ENCODE measurements at regions not wholly inside any gene's neighbourhood (a gene's known extent, or its start where the extent isn't known, plus 50 kb on each side); places are given as distances from the start of the nearest gene placed in this dataset.

DNA sequence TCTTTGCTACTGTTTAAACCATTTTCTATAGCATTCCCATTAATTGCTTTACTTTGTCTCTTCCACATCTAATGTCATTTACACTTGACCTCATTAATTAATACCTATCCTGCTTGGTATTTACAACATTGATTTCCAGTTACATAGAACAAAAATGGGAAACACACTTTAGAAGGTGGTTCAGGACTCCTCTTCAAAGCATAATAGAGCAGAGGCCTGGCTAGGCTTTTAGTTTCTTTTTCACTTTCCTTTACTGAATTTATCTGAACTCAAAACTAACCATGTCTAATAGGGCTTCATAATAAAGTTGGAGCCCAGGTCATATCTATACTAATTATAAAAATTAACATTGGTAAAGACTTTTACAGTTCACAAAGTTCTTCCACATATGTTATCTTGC, 648.0 kb upstream of the KIRREL3 start:
- DNase-seq (ENCODE audit: low read depth): no peak

DNA sequence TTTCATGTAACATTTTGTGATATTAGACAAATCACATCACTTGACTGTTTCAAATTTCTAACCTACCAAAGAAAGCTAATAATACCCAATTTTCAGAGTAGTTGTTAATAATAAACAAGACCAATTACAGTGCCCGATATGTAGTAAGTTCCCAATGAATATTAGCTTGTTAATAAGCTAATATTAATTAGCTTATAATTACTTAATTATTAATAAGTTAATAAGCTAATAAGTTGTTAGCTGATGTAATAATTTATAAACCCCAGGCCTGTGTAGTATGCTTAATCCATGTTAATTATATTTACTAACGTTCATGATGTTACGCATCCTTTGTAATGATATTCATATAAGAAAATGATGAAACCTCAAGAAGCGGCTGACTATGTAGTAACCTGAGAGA, 643.8 kb upstream of the KIRREL3 start:
- no peak for DNase-seq (ENCODE audit: low read depth)

DNA sequence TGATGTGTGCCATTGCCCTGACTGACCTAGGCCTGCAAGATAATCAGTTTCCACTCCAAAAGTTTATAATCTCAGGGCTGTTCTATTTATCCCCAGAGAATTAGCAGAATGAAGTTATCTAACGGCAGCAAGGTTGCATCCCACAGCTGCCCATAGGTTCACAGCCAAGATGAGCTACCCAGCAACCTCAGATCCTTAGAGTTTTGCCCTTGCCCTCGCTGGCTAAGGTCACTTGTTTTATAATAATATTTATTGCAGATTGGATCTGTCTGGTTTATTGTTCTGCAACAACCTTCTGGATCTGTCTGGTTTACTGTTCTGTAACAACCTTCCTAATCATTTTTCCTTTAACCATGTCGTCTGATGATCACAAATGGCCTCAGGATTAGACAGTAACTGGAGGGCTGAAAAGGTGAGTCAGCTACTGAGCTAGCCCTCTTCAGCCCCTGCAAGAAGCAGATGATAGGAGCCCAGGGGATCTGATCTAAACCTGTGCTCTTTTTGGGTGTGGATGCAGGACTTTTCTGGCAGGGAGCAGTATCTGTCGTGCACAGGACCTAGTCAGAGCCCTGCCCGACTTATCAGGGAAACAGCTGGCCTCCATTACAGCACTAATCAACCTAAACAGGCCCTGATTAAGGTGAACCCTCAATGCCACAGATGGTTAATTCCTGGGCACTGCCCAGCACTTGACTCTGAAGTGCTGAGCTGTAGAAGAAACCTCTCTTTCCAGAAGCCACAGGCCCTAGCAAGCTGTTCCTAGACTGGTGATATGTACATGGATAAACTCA, 642.9 kb upstream of the KIRREL3 start:
- no peak for DNase-seq (ENCODE audit: low read depth)

DNA sequence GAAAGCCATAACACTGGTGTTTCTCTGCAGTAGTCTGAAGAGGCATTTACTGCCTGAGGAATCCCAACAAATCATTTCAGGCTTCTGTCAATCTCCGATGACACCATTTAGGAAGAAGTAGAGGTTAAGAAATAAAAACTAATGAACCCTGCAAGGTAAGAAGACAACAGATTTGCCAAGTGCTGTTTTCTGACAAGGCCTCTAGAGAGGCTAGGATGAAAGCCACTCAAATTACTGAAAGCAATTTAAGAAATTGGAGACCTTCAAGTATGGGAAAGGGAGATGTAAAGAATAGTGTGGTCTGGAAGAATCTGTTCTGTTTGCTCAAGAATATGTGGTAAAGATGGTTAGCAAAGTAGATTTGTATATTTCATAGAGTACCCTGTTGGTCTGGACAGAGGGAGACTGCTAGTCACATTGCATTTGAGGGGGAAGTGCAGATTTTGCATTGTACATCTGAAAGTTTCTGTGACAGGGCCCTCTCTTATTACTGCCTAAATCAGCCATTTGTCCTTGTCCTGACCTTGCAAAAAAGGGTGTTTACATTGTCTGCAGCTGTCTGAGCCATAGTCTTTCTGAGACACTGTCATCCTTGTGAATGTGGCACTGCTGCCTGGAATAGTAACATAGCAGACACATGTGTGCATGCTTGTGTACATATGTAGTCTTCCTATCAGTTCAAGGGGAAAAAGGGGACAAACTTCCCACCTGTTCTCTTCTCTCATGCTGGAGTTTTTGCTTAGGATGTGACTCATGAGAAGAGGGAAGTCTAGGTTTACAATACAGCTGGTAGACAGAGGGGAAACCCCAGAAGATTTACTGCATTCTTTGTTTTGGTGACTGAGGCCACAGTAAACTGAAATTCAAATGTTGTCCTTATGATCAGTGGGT, 640.2 kb upstream of the KIRREL3 start:
- no peak for DNase-seq (ENCODE audit: low read depth)

DNA sequence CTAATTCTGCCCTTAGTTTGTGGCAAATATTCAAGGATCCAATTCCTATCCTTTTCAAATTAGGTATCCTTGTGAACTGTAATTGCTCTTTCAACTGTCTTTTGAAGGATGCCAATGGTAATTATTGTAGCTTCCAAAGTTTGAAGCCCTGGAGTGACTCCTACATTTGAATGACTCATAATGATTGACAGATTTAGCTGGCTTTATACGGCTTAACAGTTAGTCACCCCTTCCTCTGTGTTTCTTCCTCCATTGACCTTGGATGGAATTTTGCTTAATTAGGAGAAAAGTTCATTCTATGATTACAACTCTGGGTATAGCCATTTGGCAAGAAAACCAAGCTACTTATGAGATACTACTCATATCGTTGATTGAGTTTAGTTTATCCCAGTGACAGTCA, 639.3 kb upstream of the KIRREL3 start:
- no peak for DNase-seq (ENCODE audit: low read depth)

DNA sequence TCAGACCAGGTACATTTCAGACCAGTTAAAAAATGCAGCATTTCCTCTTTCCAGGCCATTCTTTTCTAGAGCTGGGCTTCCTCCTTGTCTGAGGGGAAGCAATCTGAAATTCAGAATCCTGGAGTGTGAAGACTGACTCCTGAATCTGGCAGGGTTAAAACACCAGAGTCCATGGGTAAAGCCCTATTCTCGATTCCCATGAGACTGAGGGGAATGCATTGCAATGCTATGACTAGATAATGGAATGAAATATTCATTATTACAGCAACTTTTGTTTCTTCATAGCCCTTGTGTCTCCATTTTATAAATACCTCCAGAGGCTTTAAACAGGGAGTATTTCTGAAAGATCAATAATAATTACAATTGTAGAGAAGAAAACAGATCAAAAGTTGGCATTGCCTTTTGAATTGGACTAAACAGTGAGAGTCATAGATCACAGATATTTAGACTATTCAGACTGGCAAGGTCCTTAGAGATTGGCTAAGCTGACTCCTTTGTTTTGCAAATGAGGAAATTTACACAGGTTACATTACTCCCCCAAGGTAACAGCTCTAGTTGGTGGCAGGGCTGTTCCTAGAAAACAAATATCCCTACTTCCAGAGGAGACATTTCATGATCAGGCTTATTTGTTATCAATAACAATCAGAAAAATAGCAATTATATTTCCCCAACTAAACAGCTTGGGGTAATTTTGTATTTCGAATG, 632.6 kb upstream of the KIRREL3 start:
- DNase-seq (ENCODE audit: low read depth): no peak

DNA sequence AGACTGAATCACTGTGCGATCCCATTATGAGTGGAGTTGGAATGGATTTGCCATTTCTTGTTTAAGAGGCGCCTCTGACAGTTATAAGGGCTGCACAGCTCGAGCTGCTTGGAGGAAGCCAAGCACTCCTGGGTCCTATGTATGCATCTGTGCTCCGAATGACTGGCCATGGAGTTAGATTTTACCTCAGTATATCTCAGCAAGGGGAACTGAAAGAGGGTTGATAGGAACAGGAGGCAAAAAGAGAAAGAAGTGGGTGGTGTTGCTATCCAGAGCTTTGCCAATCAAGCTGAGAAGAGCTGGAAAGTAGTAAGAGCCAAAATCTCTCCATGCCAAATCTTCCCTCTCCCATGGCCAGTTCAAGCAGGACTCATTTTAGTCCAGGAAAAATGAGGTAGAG, 632.0 kb upstream of the KIRREL3 start:
- no peak for DNase-seq (ENCODE audit: low read depth)

DNA sequence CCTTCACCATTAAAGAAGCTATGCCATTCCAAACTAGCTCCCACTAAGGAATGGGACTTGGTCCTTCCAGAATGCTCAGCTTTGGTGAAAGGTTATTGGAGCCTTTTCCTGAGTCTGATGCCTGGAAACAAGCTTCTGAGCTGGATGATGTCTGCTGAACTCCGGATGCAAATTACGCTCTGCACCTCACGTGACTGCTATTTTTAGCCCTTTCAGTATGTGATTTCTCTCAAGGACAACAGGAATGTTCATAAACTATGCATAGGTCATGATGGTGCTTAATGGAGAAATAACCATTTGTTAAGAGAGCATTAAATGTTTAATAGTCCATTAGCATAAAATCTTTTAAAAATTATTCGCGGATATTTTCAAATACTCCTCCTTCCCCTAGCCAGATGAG, 631.4 kb upstream of the KIRREL3 start:
- no peak for DNase-seq (ENCODE audit: low read depth)

DNA sequence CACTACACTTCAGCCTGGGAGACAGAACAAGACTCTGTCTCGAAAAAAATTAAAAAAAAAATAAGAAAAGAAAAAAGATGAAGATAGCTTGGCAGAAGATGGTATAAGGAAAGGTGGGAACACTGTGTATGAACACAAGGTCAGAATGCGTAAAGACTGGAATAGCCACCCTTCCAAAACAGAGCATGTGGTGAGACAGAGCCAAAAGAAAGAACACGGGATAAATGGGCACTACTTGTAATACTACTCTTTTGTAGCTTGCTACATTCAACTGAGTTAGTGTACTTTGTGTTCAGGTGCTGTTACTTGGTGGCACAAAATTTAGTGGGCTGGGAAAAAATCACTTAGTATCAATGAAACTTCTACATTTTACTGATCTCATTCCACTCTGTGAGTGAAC, 628.6 kb upstream of the KIRREL3 start:
- DNase-seq (ENCODE audit: low read depth): no peak

DNA sequence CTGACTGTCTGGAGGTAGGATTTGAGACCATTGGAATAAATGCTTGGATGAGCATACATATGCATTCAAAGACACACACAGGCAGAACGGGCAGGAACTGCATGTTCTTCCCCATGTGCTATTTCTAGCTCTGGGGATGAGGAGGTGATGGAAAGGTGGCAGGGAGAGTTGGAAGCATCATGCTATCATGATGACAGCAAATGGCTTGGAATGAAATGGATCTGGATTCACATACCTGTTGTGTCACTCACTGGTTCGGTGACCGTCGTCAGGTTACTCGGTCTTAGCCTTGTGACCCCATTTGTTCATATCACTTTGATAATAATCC, 627.9 kb upstream of the KIRREL3 start:
- DNase-seq (ENCODE audit: low read depth): no peak

DNA sequence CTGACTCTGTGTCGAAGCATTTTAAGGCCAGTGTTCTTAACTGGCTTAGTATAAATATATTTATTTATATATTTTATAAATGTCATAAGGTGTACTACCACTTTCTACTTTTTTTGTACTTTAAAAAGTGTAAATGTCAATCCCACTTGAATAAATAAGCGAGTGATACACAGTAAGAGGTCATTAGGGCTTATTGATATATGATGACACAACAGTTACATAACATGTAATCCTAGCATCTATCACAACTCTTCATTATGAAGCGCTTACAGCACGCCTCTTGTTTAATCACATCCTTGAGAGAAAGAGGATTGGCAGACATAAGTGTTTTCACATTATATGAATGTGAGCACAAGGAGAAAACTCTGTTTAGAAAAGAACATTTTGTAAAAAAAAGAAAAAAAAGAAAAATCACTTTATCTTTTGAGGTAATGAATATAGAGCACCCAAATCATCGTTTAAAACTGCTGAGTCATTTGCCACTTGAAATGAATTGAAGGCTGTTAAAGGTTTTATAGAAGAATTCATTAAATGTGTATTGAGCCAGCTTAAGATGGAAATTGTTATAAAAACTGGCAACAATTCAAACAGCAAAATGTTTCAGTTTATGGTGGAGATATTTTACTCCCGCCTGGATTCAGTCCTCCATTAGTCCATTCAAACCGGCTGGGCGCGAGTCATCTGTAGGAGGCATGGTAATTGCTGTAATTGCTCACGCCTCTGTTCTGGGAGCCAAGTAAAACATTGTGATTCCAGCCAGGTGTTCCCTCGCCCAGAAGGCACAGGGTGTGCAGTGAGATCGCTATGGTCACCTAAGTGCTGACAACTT, 627.3 kb upstream of the KIRREL3 start:
- DNase-seq (ENCODE audit: low read depth): no peak

DNA sequence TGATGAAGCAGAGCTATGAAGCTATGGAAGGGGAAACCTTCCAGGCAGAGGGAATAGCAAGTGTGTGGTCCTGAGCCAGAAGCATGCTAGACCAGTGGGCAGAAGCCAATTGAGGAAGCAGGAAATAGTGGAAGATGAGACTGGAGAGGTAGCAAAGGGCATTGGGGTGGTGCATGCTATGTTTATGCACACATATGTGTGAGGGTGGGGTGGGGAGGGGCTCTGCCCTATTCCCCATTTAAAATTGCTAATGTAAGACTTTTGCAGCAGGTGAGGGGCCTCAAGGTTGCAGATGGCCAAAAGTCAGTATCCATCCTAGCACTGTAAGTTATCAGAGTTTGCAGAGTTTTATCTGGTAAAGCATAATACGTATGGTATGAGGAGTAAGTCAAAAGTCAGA, 626.6 kb upstream of the KIRREL3 start:
- DNase-seq (ENCODE audit: low read depth): no peak

DNA sequence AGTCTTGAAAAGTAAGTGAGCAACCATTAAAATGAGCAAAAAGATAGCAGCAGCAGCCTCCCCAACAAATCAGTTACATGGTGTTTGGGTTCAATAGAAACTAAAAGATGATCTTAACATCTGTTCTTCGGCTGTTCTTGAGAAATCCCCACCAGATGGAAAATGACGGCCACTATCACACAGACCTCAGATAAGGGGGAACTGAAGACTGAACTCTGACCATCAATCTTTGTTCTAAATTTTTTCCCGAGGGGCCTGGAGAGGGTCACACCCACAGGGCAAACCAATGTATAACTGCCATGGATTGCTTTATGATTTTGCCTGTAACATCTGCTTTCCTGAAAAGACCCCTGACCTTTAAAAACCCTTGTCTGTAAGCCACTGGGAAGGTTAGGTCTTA, 624.8 kb upstream of the KIRREL3 start:
- no peak for DNase-seq (ENCODE audit: low read depth)

DNA sequence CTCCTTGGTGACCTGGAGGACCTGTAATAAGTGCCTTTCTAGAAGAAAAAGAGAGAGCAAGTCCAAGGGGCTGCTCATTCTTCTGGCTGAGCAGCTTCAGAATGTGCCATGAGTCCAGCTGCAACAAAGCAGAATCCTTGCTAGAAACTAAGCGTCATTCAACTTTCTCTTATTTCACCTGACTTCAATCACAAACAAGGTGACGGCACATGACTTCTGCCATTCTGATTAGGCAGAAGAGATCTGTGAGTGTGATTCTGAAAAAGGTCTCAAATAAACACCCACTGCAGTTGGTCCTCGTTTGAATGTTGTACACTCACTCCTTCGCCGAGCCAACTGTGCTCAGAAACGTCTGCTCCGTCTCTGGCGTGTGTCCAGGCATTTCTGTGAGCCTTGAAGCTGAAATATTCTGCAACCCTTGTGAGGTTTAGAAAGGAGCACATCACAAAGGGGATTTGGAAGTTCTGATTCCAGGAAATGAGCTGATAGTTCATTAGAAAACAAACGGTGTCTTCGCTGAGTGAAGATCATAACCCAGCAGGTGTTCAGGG, 623.8 kb upstream of the KIRREL3 start:
- DNase-seq (ENCODE audit: low read depth): no peak

DNA sequence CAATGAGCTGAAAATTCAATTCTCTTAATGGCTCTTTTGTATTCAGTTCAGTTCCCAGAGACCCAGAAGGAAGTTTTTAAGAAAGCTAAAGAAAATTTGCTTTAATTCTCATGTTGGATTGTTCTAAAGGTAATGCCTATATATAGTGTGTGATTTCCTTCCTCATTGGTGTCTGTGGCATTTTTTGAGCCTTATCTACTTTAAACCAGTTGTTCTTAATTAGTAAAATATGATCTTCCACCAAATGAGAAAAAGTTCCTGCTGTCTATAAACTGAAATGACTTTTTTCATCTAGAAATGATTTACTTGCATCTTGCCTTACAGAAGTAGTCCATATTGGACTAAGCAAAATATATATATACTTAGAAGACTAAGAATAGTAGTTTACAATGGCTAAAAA, 622.1 kb upstream of the KIRREL3 start:
- no peak for DNase-seq (ENCODE audit: low read depth)

DNA sequence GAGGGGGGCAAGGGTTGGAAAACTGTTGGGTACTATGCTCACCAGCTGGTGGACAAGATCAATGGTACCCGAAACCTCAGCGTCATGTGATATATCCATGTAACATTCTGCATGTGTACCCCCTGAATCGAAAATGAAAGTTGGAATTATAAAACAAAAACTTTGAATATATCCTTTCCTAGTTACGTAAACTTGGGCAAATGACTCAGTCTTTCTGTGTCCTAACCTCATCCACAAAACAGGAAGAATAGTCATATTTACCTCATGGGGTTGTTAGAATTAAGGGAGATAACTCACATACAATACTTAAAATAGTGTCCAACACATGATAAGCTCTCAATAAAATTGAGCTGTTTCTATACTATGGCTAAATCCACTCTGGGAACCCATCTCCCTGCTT, 620.1 kb upstream of the KIRREL3 start:
- DNase-seq (ENCODE audit: low read depth): no peak

DNA sequence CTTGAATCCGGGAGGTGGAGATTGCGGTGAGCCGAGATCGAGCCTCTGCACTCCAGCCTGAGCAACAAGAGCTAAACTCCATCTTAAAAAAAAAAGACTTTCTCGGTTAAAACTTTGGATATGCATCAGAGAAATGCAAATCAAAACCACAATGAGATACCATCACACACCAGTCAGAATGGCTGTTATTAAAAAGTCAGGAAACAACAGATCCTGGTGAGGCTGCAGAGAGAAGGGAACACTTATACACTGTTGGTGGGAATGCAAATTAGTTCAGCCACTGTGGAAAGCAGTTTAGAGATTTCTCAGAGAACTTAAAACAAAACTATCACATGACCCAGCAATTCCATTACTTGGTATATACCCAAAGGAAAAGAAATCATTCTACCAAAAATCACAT, 619.4 kb upstream of the KIRREL3 start:
- DNase-seq (ENCODE audit: low read depth): no peak

DNA sequence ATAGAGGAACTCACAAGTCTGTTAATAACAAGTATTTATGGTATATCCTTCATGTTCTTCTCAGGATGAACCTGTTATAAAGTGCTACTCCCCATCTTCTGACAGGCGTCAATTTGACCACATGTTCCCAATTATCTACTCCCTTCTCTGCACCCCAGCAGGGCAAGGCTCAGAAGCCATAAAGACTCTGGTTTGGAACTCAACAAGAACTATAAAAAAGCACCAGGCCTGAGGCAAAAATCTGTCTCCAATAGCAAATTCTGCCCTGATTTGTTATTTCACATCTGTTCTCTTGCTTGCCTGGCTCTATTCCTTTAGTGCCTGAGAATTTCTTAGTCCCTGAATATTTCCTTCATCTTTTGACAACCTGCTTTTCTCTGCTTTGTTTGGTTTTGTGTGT, 618.2 kb upstream of the KIRREL3 start:
- DNase-seq (ENCODE audit: low read depth): no peak

DNA sequence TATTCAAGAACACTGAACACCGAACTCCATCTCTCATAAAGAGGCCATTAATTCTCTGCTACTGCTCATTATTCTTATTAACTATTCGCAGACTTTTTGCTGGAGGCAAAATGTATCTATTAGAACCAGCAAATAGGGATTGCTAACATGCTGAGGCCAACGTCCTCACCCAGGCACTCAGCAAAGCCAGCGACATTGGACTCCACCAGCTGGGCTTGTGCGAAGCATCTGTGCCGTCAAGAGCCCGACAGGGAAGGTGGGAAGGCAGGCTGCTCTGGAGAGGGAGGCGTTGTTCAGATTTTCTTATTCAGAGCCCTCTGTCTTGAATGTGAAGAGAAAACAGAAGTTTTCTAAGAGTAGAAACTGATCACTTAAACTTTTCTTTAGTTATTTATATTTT, 615.6 kb upstream of the KIRREL3 start:
- no peak for DNase-seq (ENCODE audit: low read depth)

DNA sequence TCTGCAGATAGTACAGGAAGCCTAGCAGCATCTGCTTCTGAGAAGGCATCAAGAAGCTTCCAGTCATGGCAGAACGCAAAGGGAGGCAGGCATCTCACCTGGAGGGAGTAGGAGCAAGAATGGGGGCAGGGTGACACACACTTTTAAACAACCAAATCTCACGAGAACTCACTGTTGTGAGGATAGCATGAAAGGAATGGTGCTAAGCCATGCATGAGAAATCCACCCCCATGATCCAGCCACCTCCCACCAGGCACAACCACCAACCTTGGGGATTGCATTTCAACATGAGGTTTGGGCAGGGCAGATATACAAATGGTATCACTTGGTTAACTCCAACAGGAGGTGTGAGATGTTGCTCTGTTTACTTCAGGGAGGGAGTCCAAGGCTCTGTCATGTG, 612.0 kb upstream of the KIRREL3 start:
- no peak for DNase-seq (ENCODE audit: low read depth)

DNA sequence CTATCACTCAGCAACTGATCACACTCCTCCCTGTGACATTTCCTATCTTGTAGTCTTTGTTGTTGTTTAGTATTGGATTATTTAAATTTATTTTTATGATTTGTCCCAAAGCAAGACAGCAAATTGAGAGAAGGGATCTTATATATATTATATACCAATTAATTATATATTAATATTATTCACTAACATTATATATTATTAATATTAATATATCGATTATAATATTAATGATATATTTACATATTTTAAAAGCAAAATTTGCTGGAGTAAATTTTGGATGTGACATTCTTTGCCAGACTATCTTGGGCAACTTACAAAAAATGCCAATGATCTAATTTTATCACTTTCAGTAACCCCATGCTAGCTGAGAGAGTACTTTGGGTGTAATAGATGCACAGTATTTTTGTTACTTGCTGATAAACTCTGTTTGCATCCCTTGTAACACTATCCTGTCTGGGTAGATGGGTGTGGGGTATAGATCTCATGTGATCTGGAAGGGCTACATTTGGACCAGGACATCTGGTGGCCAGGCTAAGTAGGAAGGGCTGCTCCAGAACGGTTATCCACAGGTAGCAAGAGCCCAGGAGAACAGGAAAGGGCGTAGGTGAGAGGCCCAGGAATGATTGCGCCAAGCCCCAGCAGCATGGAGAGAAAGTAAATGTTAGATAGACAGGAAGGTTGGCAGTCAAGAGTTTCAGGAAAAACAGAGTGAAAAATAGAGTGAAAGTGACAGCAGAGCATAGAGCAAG, 608.6 kb upstream of the KIRREL3 start:
- no peak for DNase-seq (ENCODE audit: low read depth)

Measured in T-helper 22 cell (primary cell).